ENCODE measurements at regions not wholly inside any gene's neighbourhood (a gene's known extent, or its start where the extent isn't known, plus 50 kb on each side); places are given as distances from the start of the nearest gene placed in this dataset.

GRCh38 chr18:61127714-61128467, 205.3 kb upstream of the CDH20 start:
- in situ Hi-C loops (cut with MboI; ENCODE audit: low sequenced_read_pairs) = no loop called here
- H3K56ac ChIP-seq (ENCODE audit: extremely low read depth, insufficient read depth, low read length) = no peak overlapping the region

More at GRCh38 chr18:61127714-61128467, 205.3 kb upstream of the CDH20 start:
- Histone ChIP-seq H2BK120ac (ENCODE audit: low read depth, low read length) (no peak overlapping the region), H3K23ac (ENCODE audit: low read depth, low read length) (no peak overlapping the region), H4K20me1 (ENCODE audit: insufficient read depth, low read length) (no peaks in the 10 kb centered on the region), H2AK9ac (replicated peaks; ENCODE audit: low read depth, low read length, poor library complexity) (no peak overlapping the region), H3K18ac (ENCODE audit: low read depth, low read length) (no peak overlapping the region), H3K9ac (ENCODE audit: low read depth, low read length) (no peak overlapping the region), H3K27ac (ENCODE audit: insufficient read depth, low read length) (no peak overlapping the region), H4K8ac (ENCODE audit: low read depth in 2 of 2, low read length in 2 of 2) (no peak overlapping the region), H2AK5ac (ENCODE audit: low read depth, low read length) (no peak overlapping the region), H3K4me3 (ENCODE audit: insufficient read depth, low read depth, low read length) (no peak overlapping the region), H2BK15ac (ENCODE audit: low read depth, low read length) (no peak overlapping the region), H2BK5ac (ENCODE audit: low read depth, low read length, poor library complexity, severe bottlenecking) (no peak overlapping the region), H4K5ac (ENCODE audit: low read depth, low read length) (no peak overlapping the region), H2BK20ac (ENCODE audit: low read depth, low read length) (no peak overlapping the region), H2AFZ (replicated peaks; ENCODE audit: low read length, poor library complexity) (no peak overlapping the region), H3K27me3 (ENCODE audit: control insufficient read depth, insufficient read depth, low read length) (no peaks in the 10 kb centered on the region), H4K91ac (ENCODE audit: insufficient read depth, low read depth, low read length) (no peak overlapping the region), H3K79me1 (ENCODE audit: low read depth in 1 of 2, low read length in 2 of 2) (no peaks in the 10 kb centered on the region), H3K14ac (replicated peaks; ENCODE audit: low read depth, low read length) (no peak overlapping the region), H3K36me3 (ENCODE audit: control insufficient read depth, insufficient read depth, low read length) (no peaks in the 10 kb centered on the region), H3K4ac (ENCODE audit: low read depth, low read length) (no peak overlapping the region), H3K9me1 (ENCODE audit: insufficient read depth, low read length) (no peaks in the 10 kb centered on the region), H3K4me1 (ENCODE audit: control insufficient read depth, insufficient read depth, low read length) (no peaks in the 10 kb centered on the region), H3K4me2 (ENCODE audit: low read depth, low read length) (no peak overlapping the region), H3K9me3 (ENCODE audit: control insufficient read depth, insufficient read depth, low read length) (peaks cover 7% of the 10 kb centered on the region; the same call in 1 of the 2 replicates)
- BruUV-seq (replicated peaks) = no TSS peak
- WGBS, 2 experiments (ENCODE audit: extremely low coverage in 2 of 2, insufficient read length in 1 of 2) = no CpG with 5 or more reads among the region's 6 CpGs
- no peak for ATAC-seq (ENCODE audit: low read depth)
- no peak for DNase-seq
- CTCF ChIA-PET = no interaction called here
- intact Hi-C loops (cut with micrococcal nuclease) (no loop called here), dilution Hi-C loops (cut with HindIII; ENCODE audit: low sequenced_read_pairs, unreplicated experiment) (no loop called here)
- TF ChIP-seq RFX5 (IDR thresholded peaks at IDR 0.05; ENCODE audit: low read depth, low read length) = no peak
- TF ChIP-seq MAFK (IDR thresholded peaks at IDR 0.05; ENCODE audit: low read depth, low read length) = no peak
- TF ChIP-seq RCOR1 (IDR thresholded peaks at IDR 0.05; ENCODE audit: insufficient replicate concordance, low read length) = no peak
- no peak for TF ChIP-seq POLR2A (IDR thresholded peaks at IDR 0.05; ENCODE audit: low read depth, low read length)
- no peak for TF ChIP-seq FOS (IDR thresholded peaks at IDR 0.05; ENCODE audit: low read depth, low read length)
- TF ChIP-seq NFE2L2 (IDR thresholded peaks at IDR 0.05; ENCODE audit: low read depth, low read length) = no peak
- TF ChIP-seq SMC3 (IDR thresholded peaks at IDR 0.05; ENCODE audit: low read depth, low read length) = no peak
- no peak for TF ChIP-seq MXI1 (IDR thresholded peaks at IDR 0.05; ENCODE audit: borderline replicate concordance, low read depth, low read length)
- no peak for TF ChIP-seq RAD21 (IDR thresholded peaks at IDR 0.05; ENCODE audit: low read length)
- TF ChIP-seq USF2 (IDR thresholded peaks at IDR 0.05; ENCODE audit: low read depth, low read length) = no peak
- no peak for TF ChIP-seq CTCF (conservative IDR thresholded peaks at IDR 0.05; ENCODE audit: low read depth, low read length)
- TF ChIP-seq CEBPB (IDR thresholded peaks at IDR 0.05; ENCODE audit: low read depth, low read length) = no peak
- no peak for TF ChIP-seq BHLHE40 (IDR thresholded peaks at IDR 0.05; ENCODE audit: low read depth, low read length)
- no peak for TF ChIP-seq CHD1 (IDR thresholded peaks at IDR 0.05; ENCODE audit: low read depth, low read length)
- TF ChIP-seq ELK1 (IDR thresholded peaks at IDR 0.05; ENCODE audit: borderline replicate concordance, low read depth, low read length) = no peak
- TF ChIP-seq MAZ (IDR thresholded peaks at IDR 0.05; ENCODE audit: borderline replicate concordance, low read depth, low read length) = no peak
- POLR2A ChIA-PET (ENCODE audit: unreplicated experiment) = no interaction called here

Data from IMR-90 (cell line).